ENCODE measurements at regions not wholly inside any gene's neighbourhood (a gene's known extent, or its start where the extent isn't known, plus 50 kb on each side); places are given as distances from the start of the nearest gene placed in this dataset.

DNA sequence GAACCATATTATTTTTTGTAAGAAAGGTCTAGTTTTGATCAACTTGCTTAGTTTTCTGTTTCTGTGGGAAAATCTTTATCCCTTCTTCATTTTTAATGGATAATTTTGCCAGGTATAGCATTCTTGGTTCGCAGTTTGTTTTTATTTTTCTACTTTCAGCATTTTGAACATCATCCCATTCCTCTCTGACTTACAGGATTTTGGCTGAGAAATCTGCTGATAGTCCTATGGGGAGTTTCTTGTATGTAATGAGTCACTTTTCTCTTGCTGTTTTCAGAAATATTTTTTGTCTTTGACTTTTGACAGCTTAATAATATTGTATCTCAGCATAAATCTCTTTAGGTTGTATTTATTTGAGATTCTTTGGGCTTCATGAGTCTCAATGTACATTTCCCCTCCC, 389.1 kb downstream of the PBX1 start:
- DNase-seq (ENCODE audit: low read depth) = no peak

DNA sequence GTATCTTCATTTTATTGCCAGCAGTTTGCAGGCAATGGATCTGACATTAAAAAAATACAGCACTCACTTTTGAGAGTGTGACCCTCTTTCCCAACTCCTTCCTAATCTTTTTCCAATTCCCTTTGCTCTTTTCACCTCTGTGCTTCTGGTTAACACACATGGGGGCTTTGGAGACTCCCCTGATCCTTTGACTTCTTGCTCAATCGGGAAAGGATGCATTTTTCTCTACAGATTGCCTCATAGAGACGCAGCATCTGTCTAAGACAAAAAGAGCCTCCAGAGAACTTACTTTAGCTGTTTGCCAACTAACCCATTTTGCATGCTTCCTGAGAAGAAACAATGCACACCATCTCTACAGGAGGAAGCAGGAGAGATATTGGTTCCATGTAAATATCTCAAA, 378.3 kb downstream of the PBX1 start:
- DNase-seq (ENCODE audit: low read depth) = no peak

DNA sequence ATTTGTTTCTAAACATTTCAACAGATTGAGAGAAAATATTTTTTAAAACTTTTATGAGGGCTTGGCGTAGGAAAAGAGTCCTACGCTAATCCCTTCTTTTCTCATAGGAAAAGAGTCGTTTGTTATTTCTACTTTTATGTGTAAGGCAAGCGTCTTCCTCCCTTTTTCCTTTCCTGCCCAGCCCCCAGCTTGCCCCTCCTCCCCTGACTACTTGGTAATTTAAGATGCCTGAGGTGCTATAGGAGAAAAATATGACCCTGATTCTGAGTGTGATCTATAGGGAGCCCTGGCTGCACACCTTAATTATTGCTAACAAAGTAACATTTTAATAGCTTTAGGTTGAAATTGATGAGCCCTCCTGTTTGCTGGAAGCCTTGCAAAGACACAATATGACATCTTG, 373.6 kb downstream of the PBX1 start:
- no peak for DNase-seq (ENCODE audit: low read depth)

DNA sequence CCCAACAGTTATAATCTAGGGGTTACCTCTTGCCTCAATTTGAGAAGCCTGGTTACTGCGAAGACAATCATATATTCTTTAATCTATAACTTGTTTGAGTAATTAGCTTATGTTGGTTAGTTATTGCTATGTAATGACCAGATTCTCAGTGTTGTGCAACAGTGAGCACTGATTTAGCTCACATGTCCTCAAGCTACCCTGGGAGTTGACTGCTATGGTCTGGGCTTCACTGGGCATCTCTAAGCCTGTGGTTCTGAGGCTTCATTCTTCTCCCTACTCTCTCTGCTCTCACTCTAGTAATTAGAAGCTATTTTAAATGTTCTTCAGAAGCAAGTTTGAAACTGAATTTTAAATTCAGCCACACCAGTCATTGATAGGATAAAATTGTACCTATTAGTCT, 371.8 kb downstream of the PBX1 start:
- DNase-seq (ENCODE audit: low read depth) = no peak

DNA sequence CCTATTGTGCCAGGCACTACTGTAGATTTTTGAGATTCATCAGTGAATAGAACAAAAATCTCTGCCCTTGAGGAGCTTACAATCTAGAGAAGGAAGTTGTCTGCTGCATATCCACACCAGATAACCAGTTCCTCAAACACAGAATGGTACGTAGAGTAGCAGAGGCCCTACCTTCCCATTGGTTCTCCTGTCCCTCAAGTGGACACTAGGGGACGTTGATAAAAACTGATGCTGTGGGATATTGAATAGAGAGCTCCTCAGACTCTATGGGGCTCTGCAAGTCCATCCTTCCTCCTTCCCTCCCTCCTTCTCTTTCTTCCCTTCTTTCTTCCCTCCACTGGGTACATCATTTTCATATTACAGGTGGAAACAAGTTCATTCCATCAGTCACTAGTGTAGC, 371.3 kb downstream of the PBX1 start:
- DNase-seq (ENCODE audit: low read depth) = no peak

DNA sequence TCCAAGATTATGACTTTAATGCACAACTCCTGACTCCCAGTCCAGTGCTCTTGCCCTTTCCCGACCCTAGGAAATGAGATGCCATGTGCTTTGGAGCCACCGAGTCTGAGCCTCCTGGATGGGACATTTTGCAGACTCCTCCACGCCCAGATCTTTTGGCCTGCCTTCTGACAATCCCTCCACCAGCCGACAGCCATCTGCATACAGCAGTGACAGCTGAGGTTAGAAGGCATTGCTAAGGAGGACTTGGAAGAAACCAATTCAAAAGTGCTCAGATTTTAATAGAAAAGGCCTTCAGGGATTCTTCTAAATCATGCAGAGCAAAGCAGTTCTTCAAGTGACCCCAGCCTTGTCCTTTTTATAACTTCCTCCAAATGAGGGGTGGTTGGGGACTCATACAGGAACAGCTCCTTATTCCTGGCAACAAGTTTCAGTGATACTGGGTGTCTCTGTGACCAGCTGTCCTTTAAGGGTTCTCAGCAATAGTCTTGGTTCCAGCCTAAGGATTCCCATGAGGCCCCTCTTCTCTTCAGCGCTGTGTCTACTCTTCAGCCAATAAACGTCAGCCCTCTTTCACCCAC, 369.3 kb downstream of the PBX1 start:
- DNase-seq (ENCODE audit: low read depth) = no peak

DNA sequence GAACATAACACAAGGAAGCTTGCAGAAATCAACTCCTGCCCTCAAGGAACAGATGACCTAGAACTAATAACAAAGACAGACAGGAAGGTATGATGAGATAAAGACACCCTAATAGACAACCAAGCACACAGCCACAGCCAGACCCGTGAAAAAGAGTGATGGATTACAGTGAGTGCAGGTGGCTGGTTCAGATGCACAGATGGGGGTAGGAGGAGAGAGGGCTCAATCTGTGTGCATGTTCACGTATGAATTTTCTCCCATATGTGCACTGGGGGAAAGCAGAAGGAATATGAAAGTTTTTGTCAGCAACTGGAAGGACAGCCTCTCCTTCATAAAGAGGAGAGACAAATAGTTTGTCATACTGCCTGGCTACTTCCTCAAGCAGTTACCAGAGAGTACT, 367.1 kb downstream of the PBX1 start:
- DNase-seq (ENCODE audit: low read depth) = no peak

DNA sequence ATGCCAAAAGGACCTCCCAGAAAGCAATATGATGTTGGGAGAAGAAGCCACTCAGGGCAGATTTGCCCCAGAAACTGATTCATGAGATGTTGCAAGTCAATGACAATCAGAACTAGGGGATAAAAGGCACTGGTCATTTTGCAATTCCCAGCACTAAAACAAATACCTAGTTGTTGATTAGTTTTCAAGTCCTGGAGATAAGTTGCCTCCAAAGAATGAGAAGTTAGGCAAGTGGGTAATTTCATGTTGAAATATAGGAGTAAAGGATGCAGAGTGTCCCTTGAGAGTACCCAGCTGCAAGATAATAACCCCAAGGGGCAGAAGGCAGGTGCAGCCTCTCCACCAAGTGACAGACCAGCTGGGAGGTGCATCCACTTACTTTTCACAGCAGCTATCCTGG, 363.6 kb downstream of the PBX1 start:
- DNase-seq (ENCODE audit: low read depth) = no peak

DNA sequence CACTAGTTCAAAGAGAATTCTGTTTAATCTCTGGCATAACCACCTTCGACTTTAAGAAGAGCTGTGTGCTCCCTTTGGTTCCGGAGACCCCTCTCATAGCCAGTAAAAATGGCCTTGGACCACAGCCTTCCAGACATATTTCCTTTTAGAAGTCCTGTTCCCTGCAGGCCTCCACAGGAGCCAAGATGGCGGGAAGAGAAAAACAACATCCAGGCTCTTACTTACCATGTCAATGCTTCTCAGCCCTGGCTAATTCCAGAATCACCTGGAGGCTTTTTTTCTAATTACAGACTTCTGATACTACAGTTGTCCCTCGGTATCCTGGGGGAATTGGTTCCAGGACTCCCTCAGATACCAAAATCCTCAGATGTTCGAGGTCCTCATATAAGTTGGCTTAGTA, 362.5 kb downstream of the PBX1 start:
- DNase-seq (ENCODE audit: low read depth) = no peak

DNA sequence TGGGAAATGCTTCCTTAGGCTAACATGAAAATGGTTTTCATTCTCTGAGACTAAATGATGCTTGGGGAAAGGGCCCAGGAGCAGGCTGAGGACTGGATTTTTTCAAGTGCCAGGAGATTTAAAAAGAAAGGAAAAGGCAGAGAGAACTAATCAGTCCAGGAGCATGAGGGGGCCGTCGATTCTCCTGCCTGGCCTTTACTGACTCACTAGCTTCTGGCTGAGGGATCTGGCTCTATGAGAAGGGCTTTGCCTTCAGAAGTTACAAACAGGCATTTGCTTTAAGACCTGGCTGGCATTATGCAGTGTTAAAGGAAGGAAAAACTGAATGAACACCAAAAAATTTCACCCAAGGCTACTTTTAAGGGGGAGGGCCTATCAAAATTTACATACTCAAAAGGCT, 359.2 kb downstream of the PBX1 start:
- DNase-seq (ENCODE audit: low read depth) = no peak

DNA sequence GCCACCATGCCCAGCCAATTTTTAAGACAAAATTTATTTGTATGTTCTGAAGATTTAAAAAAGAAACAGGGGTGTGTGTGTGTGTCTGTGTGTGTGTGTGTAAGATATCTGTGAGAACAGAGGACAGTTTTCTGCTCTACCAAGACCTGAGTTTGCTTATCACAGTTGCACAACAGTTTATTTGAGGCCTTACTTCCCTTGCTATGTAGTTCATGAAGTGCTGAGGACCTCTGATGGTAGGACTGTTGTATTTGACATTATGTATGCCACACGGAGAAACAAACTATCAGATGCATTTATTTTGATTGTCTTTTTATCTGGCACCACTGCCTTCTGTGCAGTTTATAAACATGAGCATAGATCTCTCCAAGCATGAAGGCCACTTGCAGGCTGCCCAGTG, 355.2 kb downstream of the PBX1 start:
- DNase-seq (ENCODE audit: low read depth) = no peak

DNA sequence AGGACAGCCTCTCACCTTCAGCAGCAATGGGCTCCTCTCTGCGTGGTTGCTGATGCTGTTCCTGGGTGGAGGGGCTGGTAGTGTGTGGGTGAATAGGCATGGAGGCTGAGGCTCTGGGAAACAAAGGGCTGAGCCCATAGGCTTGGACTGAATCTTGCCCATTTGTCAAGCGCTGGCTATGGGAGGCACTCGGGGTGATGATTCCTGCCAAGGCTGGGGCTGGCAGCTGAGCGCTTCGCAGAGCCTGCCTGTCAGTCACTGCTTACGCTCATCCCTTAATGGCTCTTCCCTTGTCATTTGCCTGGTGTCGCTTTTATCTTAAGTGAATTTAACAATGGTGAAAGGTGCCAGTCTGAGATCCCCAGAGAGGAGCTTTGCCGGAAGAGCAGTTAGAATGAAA, 353.3 kb downstream of the PBX1 start:
- no peak for DNase-seq (ENCODE audit: low read depth)

DNA sequence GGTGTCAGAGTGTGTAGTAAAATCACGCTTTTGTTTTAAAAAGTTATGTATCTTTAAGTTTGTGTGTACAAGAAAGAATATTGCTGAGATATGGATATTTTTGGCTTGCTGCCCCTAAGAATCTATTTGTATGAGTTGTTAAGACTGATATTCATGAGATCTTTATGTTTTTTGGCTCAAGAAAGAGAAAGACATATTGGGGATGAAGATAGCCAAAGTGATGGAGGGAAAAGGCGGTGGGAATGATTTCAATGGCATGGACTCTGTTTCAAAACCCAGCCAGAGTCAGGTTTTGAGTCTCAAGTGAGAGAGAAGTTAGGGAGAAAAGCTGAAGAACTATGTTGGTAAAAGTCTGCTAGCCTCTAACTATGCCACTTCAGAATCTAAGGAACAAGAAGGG, 351.7 kb downstream of the PBX1 start:
- DNase-seq (ENCODE audit: low read depth) = no peak

DNA sequence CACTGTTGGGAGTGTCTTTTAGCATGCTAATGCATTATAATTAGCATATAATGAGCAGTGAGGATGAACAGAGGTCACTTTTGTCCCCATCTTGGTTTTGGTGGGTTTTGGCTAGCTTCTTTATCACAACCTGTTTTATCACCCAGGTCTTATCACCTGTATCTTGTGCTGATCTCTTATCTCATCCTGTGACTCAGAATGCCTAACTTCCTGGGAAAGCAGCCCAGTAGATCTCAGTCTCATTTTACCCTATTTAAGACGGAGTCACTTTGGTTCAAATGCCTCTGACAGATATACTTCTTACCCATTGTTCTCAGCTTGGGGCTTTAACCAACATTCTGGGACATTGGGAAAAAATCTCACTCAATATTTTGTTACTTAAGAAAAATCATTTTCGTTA, 348.7 kb downstream of the PBX1 start:
- no peak for DNase-seq (ENCODE audit: low read depth)

DNA sequence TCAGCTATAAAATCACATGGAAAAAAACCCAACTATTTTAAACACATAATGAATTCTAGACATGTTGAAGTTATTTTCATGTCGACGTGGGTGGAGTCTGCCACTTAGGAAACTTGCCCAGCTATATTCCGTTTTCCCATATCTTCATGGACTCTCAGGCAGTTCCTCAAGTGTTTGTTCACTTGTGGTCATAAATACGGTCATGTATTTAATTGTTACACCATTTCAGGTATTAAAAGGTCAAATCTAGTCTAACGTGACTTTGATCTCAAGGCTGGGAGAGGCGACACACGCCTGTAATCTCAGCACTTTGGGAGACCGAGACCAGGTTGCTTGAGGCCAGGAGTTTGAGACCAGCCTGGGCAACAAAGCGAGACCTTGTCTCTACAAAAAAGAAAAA, 346.9 kb downstream of the PBX1 start:
- no peak for DNase-seq (ENCODE audit: low read depth)

DNA sequence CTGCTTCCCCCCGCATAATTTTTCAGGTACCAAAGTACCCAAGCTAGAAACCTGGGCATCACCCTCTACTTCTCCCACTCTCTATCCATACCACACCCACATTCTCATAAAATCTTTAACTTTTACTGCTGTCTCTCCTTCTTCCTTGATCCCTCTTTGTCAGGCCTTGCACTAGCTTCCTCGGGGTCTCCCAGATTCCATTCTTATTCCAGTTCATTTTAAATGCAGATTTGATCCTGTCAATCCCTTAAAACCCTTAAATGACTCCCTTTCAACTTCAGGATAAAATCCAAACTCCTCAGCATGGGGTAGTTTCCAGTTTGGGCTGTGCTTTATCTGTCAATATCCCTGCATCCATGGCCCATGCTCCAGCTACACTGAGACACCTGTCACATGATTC, 343.5 kb downstream of the PBX1 start:
- no peak for DNase-seq (ENCODE audit: low read depth)

Measured in stimulated activated CD8-positive, alpha-beta memory T cell treated with anti-CD3 and anti-CD28 coated beads, Interleukin-15, amount 100 ng/mL, for 1 hour (primary cell).